Islet of Langerhans (tissue), 1 donor: ENCODE measurements at regions not wholly inside any gene's neighbourhood (a gene's known extent, or its start where the extent isn't known, plus 50 kb on each side); places are given as distances from the start of the nearest gene placed in this dataset.

Experiments
- FAIRE-seq: peaks from one replicate; lab custom pipeline; 2011; peaks lifted over from hg19 to GRCh38; lab: Jason Lieb, UNC

GRCh38 chr20:48275286-48276020, 490.2 kb upstream of the SULF2 start:
- FAIRE-seq: no peak

- no peak for FAIRE-seq
Observed at GRCh38 chr20:48273843-48274242, 488.6 kb upstream of the SULF2 start.

GRCh38 chr20:48270885-48271284, 485.6 kb upstream of the SULF2 start:
- FAIRE-seq: no peak

GRCh38 chr20:48267860-48268633, 482.8 kb upstream of the SULF2 start:
- FAIRE-seq: no peak

GRCh38 chr20:48266571-48266970, 481.3 kb upstream of the SULF2 start:
- no peak for FAIRE-seq

GRCh38 chr20:48265791-48266190, 480.5 kb upstream of the SULF2 start:
- no peak for FAIRE-seq

- FAIRE-seq: no peak
Observed at GRCh38 chr20:48262955-48263354, 477.7 kb upstream of the SULF2 start.

- no peak for FAIRE-seq
Observed at GRCh38 chr20:48262466-48262865, 477.2 kb upstream of the SULF2 start.

- FAIRE-seq: no peak
Observed at GRCh38 chr20:48261398-48261910, 476.2 kb upstream of the SULF2 start.

- FAIRE-seq: no peak
Observed at GRCh38 chr20:48260129-48260756, 475.0 kb upstream of the SULF2 start.

- FAIRE-seq: no peak
Observed at GRCh38 chr20:48259456-48259855, 474.2 kb upstream of the SULF2 start.

GRCh38 chr20:48257833-48258232, 472.6 kb upstream of the SULF2 start:
- no peak for FAIRE-seq

- no peak for FAIRE-seq
Observed at GRCh38 chr20:48247961-48248360, 462.7 kb upstream of the SULF2 start.

GRCh38 chr20:48246061-48246790, 460.9 kb upstream of the SULF2 start:
- FAIRE-seq: no peak

GRCh38 chr20:48242623-48243022, 457.3 kb upstream of the SULF2 start:
- FAIRE-seq: no peak

- no peak for FAIRE-seq
Observed at GRCh38 chr20:48241482-48241881, 456.2 kb upstream of the SULF2 start.

- no peak for FAIRE-seq
Observed at GRCh38 chr20:48238781-48239180, 453.5 kb upstream of the SULF2 start.

GRCh38 chr20:48238326-48238725, 453.0 kb upstream of the SULF2 start:
- FAIRE-seq: no peak

GRCh38 chr20:48236000-48236970, 451.0 kb upstream of the SULF2 start:
- peak; percentile 56 for FAIRE-seq

- FAIRE-seq: no peak
Observed at GRCh38 chr20:48234951-48235350, 449.7 kb upstream of the SULF2 start.

- no peak for FAIRE-seq
Observed at GRCh38 chr20:48231253-48231930, 446.1 kb upstream of the SULF2 start.
